ENCODE measurements at regions not wholly inside any gene's neighbourhood (a gene's known extent, or its start where the extent isn't known, plus 50 kb on each side); places are given as distances from the start of the nearest gene placed in this dataset.

GRCh38 chr3:74214286-74214685 lies 400.2 kb downstream of the CNTN3 start:
- TF ChIP-seq CTCF (IDR thresholded peaks at IDR 0.05) (no peak), CHD2 (IDR thresholded peaks at IDR 0.05; ENCODE audit: low read length, partially characterized antibody) (no peak), RAD21 (conservative IDR thresholded peaks at IDR 0.05 in 1 of 2, IDR thresholded peaks at IDR 0.05 in 1 of 2) (no peak), POLR2A (IDR thresholded peaks at IDR 0.05; ENCODE audit: low read length) (no peak), PBX3 (IDR thresholded peaks at IDR 0.05) (no peak), CEBPB (IDR thresholded peaks at IDR 0.05) (no peak), ATOH8 (CRISPR knock-in tag; IDR thresholded peaks at IDR 0.05; ENCODE audit: low read depth) (no peak), HMGXB4 (CRISPR knock-in tag; IDR thresholded peaks at IDR 0.05; ENCODE audit: borderline replicate concordance) (no peak), KDM5A (IDR thresholded peaks at IDR 0.05) (no peak), EP300 (IDR thresholded peaks at IDR 0.05) (no peak), NPAS2 (CRISPR knock-in tag; IDR thresholded peaks at IDR 0.05; ENCODE audit: borderline replicate concordance) (no peak), RCOR1 (IDR thresholded peaks at IDR 0.05; ENCODE audit: low read depth, low read length) (no peak), CBX2 (IDR thresholded peaks at IDR 0.05; ENCODE audit: borderline replicate concordance, low read depth) (no peak)
